H54 (cell line): ENCODE measurements at regions not wholly inside any gene's neighbourhood (a gene's known extent, or its start where the extent isn't known, plus 50 kb on each side); places are given as distances from the start of the nearest gene placed in this dataset.
"Not testable (repeated sequence)": the region's sequence is repeated elsewhere in the genome, so short reads cannot be mapped to it uniquely, and the experiment has no call there.

ENCODE experiments used
- DNase-seq: peaks from one replicate; pipeline ENCODE4 v3.0.0; 2011; ENCODE audit warnings: low spot score, mixed read lengths; ENCODE audit not compliant: insufficient read length
- FAIRE-seq: peaks from 3 replicates; lab custom pipeline; 2011; peaks lifted over from hg19 to GRCh38; lab: Jason Lieb, UNC
- POLR2A ChIP-seq: IDR thresholded peaks from 2 replicates; pipeline ENCODE4 v1.6.1; 2011; ENCODE audit warnings: low read depth, mild to moderate bottlenecking, low read length

GRCh38 chr1:10939654-10940450, 72.6 kb upstream of the TARDBP start:
- TF ChIP-seq POLR2A, result no peak
- DNase-seq (no peak), FAIRE-seq (no peak)

GRCh38 chr1:10940451-10940804, 72.0 kb upstream of the TARDBP start:
- no peak for TF ChIP-seq POLR2A
- no peak for FAIRE-seq

GRCh38 chr1:10940838-10941237, 71.6 kb upstream of the TARDBP start:
- FAIRE-seq (no peak), DNase-seq (no peak)
- no peak for TF ChIP-seq POLR2A

More at GRCh38 chr1:10940451-10940804, 72.0 kb upstream of the TARDBP start:
- DNase-seq, result no peak

GRCh38 chr1:10941891-10942541, 70.4 kb upstream of the TARDBP start:
- no peak for TF ChIP-seq POLR2A
- DNase-seq, result peak; percentile 60
- no peak for FAIRE-seq

GRCh38 chr1:10942542-10942912, 69.9 kb upstream of the TARDBP start:
- no peak for TF ChIP-seq POLR2A
- FAIRE-seq, result no peak
- no peak for DNase-seq

GRCh38 chr1:10943041-10943440, 69.4 kb upstream of the TARDBP start:
- DNase-seq (no peak), FAIRE-seq (no peak)
- no peak for TF ChIP-seq POLR2A

GRCh38 chr1:10943991-10944730, 68.3 kb upstream of the TARDBP start:
- DNase-seq, result no peak
- no peak for FAIRE-seq
- no peak for TF ChIP-seq POLR2A

- TF ChIP-seq POLR2A, result no peak
- no peak for FAIRE-seq
- DNase-seq, result no peak
Measured at GRCh38 chr1:10945991-10946509, 66.4 kb upstream of the TARDBP start.

- TF ChIP-seq POLR2A, result no peak
- FAIRE-seq, result no peak
- DNase-seq, result no peak
Measured at GRCh38 chr1:10947181-10947580, 65.3 kb upstream of the TARDBP start.

- no peak for TF ChIP-seq POLR2A
- no peak for FAIRE-seq
- DNase-seq, result no peak
Measured at GRCh38 chr1:10947691-10948462, 64.6 kb upstream of the TARDBP start.

GRCh38 chr1:10948463-10948775, 64.0 kb upstream of the TARDBP start:
- no peak for TF ChIP-seq POLR2A
- FAIRE-seq, result no peak
- DNase-seq, result no peak

GRCh38 chr1:10950316-10951172, 61.9 kb upstream of the TARDBP start:
- no peak for TF ChIP-seq POLR2A
- DNase-seq (no peak), FAIRE-seq (no peak)

GRCh38 chr1:10951298-10951697, 61.2 kb upstream of the TARDBP start:
- not testable (repeated sequence) for DNase-seq, FAIRE-seq
